Astrocyte of the spinal cord (primary cell): ENCODE measurements at regions not wholly inside any gene's neighbourhood (a gene's known extent, or its start where the extent isn't known, plus 50 kb on each side); places are given as distances from the start of the nearest gene placed in this dataset.
A peak's percentile ranks its signal among the peaks of the same experiment; 100 is the strongest.

Experiments used
- DNase-seq: peaks from one replicate; pipeline ENCODE4 v3.0.0; 2011; ENCODE audit warnings: low read depth, low spot score
- H3K4me3 ChIP-seq: 2 replicates; pipeline ENCODE4 v1.5.1; 2011; ENCODE audit warnings: low read depth, mild to moderate bottlenecking, low read length, moderate library complexity
- in situ Hi-C: cut with HindIII; loops from 2 replicates; pipeline ENCODE4 v1.10.0; 2017; ENCODE audit warnings: low sequenced_read_pairs
- TF ChIP-seq, protein P1 (sequence below): IDR thresholded peaks from 2 replicates; pipeline ENCODE4 v1.5.1; 2012; ENCODE audit warnings: low read depth, mild to moderate bottlenecking, low read length, inconsistent platforms

DNA sequence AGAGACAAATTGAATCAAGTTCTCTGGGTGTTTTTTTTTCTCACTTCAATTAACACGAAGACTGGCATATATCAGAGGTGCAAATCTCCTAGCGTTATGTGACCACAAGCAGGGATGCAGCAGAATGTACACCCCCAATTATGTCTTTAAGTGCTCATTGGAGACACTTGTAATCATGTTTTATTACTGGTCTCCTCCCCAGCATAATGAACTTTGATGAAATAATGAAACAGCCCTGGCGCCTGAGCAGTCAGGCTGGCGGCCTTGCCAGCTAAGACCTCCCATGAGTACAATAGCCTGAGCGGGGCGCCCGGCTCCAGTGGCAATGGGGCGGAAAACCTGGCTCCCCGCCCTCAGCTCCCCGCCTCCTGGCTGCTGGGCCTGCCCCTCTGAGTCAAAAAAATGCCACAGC, 209.4 kb upstream of the MSX2 start:
- TF ChIP-seq, protein P1, sequence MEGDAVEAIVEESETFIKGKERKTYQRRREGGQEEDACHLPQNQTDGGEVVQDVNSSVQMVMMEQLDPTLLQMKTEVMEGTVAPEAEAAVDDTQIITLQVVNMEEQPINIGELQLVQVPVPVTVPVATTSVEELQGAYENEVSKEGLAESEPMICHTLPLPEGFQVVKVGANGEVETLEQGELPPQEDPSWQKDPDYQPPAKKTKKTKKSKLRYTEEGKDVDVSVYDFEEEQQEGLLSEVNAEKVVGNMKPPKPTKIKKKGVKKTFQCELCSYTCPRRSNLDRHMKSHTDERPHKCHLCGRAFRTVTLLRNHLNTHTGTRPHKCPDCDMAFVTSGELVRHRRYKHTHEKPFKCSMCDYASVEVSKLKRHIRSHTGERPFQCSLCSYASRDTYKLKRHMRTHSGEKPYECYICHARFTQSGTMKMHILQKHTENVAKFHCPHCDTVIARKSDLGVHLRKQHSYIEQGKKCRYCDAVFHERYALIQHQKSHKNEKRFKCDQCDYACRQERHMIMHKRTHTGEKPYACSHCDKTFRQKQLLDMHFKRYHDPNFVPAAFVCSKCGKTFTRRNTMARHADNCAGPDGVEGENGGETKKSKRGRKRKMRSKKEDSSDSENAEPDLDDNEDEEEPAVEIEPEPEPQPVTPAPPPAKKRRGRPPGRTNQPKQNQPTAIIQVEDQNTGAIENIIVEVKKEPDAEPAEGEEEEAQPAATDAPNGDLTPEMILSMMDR = no peak
- in situ Hi-C loops = no loop called here
- no peak for DNase-seq
- no peak overlapping the region for H3K4me3 ChIP-seq

- no peak for DNase-seq
- in situ Hi-C loops = no loop called here
- H3K4me3 ChIP-seq = no peak overlapping the region
- TF ChIP-seq, protein P1 = no peak
These were observed 207.6 kb upstream of the MSX2 start for GRCh38 chr5:174516741-174517140.

DNA sequence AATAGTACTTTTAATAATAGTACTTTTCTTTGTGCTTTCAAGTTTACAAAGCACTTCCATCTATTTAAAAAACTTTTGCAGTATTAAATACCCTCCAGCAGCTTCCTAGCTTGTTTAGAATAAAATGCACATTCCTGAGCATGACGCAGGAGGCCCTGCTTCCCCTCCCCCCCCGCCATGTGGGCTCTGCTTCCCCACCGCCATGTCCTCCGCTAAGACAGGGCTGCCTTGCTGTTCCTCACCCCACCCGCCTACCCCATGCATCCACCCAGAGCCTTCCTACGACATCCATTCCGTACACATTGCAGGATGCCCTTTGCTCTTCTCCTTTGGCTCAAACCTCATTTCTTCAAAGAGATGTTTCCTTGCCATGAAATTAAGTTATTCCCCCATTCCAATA, 205.9 kb upstream of the MSX2 start:
- DNase-seq = no peak
- in situ Hi-C loops = no loop called here
- TF ChIP-seq, protein P1 = no peak
- H3K4me3 ChIP-seq = no peak overlapping the region

DNA sequence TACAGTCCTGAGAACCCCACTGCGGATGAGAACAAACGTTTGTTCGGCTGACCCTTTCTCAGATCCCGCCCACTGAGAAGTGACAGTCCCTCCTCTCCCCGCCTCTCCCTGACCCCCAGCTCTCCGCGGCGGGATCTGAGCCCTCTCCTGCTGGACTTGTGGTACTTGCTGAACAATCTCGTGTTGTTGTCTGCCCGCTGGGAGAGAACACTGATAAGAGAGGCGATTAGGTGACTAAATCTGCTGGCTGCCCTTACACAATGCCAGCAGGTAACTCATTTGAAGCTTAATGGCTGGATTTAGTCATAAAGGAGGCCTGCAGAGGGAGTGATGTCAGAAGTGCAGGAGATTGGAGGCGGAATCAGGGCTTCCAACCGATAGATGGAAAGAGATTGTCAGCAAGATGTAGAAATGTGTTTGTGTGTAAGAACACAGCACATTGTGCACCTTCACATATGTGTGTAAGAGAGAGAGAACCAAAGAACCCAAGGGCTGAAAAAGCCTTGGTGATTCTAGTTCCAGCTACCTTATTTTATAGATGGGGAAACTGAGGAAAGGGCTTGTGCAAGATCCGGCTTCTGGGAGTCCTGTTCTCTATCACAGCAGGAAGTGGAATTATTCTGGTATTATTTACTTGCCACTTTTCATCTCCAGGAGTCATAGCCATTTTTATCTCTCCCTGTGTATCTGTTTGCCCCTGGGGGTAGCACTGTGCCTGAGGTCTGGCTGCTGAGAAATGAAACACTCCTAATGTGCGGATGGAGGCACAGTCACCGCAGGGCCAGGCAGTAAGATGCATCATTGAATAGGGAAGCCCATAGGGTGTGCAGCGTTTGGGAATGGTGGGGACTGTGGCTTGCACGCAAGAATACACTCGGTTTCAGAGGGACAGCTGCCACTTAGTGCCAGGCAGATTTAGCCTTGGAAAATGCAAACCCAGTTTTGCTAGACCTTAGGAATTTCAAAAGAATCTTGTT, 203.7 kb upstream of the MSX2 start:
- in situ Hi-C loops = no loop called here
- peak; percentile 15 for DNase-seq
- TF ChIP-seq, protein P1 = no peak
- no peak overlapping the region for H3K4me3 ChIP-seq

- no peak for DNase-seq
- in situ Hi-C loops = no loop called here
- no peak overlapping the region for H3K4me3 ChIP-seq
- TF ChIP-seq, protein P1 = no peak
These were observed 202.9 kb upstream of the MSX2 start for GRCh38 chr5:174521449-174521848.

DNA sequence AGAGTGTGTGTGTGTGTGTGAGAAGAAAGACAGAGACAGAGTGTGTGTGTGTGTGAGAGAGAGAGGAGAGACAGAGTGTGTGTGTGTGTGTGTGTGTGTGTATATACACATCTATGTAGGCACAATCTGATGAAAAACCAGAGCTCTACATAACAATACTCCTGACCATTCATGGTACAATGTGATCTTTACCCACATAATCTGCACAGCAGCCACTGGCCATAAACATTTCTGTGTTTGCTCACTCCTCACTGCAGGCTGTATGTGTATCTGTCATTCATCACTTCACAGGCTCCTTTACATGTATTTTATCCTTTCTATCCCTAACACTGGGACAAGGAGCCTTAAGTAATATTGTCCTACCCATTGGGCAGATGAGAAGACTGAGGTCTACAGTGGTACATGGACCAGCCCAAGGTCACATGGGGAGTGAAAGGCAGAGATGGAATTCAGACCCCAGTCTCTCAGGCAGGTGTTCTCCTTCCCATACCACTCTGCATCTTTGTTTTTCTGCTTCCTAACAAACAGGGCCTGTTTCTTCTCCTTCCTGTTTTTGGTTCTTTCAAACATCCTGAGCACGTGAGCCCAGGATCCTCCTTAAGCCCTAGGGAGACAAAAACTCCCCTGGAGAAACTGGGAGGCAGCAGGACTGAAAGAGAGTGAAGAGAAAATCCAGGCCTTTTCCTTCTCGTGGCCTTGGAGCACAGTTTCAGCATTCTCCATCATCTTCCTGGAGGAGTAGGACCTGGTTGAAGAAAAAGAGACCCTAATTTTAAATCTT, 201.7 kb upstream of the MSX2 start:
- in situ Hi-C loops = no loop called here
- TF ChIP-seq, protein P1 = no peak
- no peak for DNase-seq
- no peak overlapping the region for H3K4me3 ChIP-seq
